HL-60/S4 treated with retinoic acid at 250 ng/mL for 4 days and 3 days (cell line): ENCODE measurements at regions not wholly inside any gene's neighbourhood (a gene's known extent, or its start where the extent isn't known, plus 50 kb on each side); places are given as distances from the start of the nearest gene placed in this dataset.
"Not testable (repeated sequence)": the region's sequence is repeated elsewhere in the genome, so short reads cannot be mapped to it uniquely, and the experiment has no call there.

Experiments
- in situ Hi-C: fragments of 300-500 bp; cut with MboI; formaldehyde crosslinking; loops from 2 replicates; pipeline ENCODE4 v1.7.0; 2022; ENCODE audit warnings: low sequenced_read_pairs

DNA sequence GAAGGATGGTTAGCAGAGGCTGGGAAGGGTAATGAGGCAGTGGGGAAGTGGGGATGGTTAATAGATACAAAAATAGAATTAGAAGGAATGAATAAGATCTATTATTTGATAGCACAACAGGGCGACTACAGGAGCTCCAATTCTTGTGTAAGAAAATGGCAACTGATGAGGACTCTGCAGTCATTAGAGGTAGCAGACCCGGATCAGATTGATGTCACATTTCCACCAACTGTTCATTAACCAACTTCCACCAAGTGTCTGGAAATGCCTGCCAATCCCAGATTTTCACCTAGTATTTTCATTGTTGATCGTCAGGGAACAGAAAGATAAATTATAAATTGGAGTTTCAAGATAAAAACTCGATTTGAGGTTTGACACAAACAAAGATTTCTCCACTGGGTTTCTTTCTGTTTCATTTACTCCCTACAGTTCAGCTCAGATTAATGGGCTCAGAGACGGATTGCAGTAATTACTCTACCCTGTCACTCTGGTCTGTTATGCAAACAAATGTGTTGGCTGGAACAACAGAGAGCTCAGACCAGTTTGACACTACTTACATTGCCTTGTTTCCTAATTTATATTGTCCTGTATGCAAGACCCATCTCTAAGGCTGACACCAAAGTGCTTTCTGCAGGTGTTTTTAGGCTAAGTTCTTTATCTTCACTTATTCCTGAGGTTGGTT is 909.2 kb upstream of the PRKX start:
- in situ Hi-C loops, result no loop called here

DNA sequence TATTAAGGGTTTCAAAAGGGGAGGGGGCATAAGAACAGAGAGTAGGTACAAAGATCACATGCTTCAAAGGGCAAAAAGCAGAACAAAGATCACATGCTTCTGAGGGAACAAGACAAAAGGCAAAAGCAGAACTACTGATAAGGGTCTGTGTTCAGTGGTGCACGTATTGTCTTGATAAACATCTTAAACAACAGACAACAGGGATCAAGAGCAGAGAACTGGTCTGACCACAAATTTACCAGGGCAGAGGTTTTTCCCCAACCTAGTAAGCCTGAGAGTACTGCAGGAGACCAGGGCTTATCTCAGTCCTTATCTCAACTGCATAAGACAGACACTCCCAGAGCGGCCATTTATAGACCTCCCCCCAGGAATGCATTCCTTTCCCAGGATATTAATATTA is 900.2 kb upstream of the PRKX start:
- in situ Hi-C loops, result not testable (repeated sequence)

DNA sequence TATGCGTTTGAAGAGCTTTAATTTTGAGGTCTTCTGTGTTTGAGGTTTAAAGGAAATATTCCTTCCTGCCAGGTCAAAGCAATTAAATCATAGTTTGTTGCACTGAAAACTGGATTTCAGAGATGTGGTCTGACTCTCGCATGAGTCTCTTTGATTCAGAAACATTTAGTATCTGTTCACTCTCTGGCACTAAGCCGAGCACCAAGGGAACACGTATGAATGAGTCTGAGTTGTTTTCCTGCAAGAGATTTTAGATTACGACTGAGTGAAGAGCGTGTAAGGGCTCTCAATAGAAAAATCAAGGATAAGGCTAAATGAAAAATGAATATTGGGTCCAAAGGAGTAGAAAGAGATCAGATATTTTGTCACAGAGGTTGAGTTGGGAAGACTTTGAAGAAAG is 875.4 kb upstream of the PRKX start:
- in situ Hi-C loops, result no loop called here

DNA sequence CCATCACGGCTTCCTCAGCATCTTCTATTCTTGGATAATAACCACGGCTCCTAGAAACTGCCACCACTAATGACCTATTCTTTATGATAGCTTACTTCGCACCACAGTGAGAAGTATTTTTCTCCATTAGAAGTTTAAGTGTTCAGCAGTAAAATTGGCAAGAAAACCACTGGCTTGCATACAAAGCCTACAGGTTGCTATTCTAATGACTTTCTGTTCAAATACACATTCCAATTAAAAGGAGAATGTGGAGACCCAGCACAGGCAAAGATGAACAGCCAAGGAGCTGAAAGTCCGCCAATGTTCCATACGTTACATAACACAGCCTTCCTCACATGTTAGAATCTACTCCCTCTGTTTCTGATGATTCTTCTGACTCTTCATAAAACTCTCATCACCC is 875.0 kb upstream of the PRKX start:
- in situ Hi-C loops, result no loop called here

DNA sequence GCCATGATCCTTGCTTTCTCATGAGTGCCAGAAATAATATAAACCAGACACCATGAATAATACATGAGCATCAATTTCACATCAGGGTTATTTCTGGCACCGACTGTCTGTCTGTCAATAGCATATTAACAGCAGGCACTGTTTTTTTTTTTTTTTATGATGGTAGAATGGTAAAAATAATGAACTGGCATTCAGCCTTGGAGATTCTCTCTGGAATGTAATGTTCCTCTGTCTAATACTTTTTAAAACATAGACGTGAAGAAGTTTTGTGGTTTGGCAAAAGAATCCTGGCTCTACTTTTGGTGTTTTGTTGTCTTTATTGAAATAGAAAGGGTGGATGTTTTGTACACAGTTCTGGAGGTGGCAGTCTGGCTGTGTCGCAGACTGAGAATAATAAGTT is 874.6 kb upstream of the PRKX start:
- in situ Hi-C loops, result no loop called here

DNA sequence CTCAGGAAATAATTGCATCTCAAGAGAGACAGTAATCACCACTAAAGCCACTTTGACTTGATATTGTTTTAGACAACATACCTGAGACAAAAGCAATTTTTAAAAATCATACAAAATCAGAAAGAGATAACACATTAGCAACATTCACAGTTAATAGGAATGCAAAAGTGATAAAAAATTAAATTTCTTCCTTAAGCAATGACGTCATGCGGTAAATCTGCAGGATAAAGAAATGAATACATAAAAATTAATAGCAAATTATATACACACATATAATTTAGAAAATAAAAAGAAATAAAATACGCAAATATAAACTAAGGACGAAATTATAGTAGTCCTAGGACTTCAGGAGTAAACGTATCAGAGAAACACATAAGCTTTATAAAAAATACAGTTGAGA is 866.5 kb upstream of the PRKX start:
- in situ Hi-C loops, result no loop called here

DNA sequence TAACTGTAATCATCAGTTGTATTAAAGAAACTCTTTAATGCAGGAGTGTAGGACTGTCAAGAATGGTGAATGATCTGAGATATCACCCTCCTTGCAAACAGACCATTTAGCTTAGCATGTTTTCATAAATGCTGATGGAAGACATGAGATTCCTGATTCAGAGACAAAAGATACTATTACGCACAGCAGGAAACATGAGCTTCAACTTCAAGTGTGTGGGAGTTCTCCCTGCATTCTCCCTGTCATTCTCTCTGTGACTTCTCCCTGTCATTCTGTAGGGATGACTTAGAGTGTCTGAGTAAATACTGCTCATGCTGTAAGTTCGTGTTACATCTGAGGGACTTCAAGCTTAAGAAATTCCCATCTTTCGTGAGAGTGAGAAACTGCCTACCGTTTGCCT is 866.0 kb upstream of the PRKX start:
- in situ Hi-C loops, result no loop called here

DNA sequence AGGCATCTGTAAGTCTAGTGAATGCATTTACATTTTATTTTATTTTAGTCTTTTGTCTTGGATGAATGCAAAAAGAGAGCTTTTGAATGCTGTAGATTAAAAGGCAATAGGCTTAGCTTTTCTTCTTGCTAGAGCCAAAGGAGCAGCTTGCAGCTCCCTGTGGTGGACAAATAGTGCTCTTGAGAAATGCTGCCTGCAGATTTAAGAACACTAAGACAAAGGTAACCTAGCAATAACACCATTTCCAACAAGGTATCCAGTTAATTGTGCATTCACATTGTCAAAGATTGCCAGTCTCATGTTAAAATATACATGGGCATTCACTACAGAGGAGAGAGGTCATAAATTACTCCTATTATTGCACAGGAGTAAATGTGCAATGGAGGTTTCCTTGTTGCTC is 859.2 kb upstream of the PRKX start:
- in situ Hi-C loops, result no loop called here

DNA sequence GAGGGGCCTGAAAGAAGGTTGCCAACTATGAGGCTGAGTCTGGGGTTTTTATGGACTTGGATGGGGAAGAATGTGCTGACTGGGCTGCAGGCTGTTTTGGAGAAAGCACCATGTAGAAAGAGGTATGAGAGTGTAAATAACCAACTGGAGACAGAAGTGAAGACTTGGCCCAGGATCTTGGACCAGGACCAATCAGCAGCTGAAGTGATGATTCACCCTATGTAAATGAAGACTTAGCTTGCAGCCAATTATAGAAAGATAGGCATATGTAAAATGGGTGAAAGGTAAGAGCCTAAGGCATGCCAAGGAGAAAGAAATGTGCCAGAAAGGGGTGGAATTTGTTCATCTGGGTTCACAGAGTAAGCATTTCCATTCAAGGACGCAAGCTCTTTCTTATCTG is 856.7 kb upstream of the PRKX start:
- in situ Hi-C loops, result no loop called here

DNA sequence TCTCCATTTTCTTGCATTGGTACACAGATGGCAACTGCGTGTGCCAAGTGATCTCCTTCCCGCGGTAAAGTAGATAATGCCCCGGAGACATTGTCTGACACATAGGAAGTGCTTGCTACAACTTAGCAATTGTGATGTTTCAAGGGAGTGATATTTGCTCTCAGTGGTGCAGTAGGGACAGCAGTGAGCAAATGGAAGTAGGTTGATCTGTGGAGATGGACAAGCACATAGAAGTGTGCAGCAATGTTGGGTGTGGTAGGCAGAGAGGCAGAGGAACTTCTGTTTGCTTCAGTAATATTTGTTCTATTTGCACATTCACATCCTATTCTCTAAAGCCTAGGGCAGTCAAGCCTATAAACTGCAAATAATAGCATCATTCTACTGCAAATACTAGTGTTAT is 846.7 kb upstream of the PRKX start:
- in situ Hi-C loops, result no loop called here

DNA sequence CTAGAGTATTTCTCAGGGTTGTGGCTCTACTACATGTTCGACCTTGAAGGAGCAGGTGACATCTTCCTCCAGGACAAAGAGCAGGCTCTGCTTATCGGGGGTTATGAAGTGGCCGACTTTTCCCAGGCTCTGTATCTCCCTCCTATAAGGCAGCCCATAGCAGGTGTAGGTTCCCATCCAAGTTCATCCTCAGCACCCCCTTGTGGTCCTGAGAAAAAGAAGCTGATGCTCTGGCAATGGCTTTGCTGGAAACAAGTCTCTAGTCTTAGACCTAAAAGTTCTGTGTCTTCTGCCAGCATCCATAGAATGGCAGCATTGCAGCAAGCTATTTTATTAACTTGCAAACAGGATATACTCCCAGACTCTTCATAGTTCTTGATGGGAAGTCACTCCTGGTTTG is 836.6 kb upstream of the PRKX start:
- in situ Hi-C loops, result no loop called here

DNA sequence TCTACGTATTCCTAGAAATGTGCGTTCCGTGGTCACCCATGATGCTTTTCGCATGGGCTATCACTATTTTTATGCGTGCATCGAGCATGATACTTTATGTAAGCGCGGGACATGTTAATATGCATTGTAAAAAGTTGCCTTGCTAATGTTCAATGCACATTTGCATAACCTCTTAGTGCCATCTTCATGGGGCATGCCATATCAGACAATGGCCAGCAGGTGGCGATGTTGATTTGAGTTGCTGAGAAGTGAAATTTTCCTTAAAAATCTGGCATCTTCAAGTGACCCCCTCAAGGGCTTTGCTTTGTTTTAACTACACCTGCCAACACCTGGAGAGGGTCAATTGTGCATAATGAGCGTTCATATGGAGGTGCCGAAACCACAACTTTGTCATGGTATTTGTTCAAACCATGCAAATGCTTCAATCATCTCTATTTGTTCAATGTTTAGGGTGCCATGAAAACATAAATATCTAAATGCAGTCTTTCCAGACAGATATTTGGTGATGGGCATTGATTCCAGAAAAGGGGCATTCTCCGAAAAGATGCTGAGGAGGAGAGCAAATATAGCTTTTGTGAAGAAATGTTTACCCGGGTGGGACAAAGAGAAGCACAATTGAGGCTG is 833.9 kb upstream of the PRKX start:
- in situ Hi-C loops, result loop anchor here (25.0 kb wide), 1 partner anchor 565 kb away; no protein-coding TSS in a partner anchor

DNA sequence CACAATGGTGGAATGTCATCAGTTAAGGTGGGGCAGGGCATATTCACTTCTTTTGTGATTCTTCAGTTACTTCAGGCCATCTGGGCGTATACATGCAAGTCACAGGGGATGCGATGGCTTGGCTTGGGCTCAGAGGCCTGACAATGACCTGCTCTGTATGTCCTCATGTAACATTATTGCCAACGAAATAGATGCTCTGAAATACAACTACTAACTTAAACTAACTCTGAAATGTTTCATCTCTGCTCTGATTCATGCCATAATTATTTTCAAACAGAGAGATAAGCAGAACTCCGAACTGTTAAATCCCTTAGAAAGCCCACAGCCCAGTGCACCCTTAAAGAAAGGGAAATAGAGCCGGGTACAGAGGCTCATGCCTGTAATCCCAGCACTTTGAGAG is 832.7 kb upstream of the PRKX start:
- in situ Hi-C loops, result loop anchor here (25.0 kb wide), 1 partner anchor 566 kb away; no protein-coding TSS in a partner anchor

DNA sequence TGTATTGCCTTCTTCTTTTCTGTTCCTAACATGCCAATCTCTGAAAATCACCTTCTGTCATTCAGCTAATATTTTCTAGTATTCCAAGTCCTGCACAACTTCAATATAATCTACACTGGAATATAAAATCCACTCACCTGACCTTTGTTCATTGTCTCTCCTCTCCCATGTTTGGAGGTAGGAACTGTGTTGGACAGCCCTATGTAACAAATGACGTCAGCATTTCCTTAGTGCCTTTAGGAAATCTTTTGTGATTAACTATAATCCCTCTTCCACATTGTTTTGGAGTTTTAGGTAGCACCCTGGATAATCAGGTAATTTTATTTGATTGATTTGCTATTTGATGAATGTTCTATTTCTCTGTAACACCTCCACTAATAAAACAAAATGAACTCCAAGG is 814.8 kb upstream of the PRKX start:
- in situ Hi-C loops, result loop anchor here (25.0 kb wide), 1 partner anchor 584 kb away; no protein-coding TSS in a partner anchor

DNA sequence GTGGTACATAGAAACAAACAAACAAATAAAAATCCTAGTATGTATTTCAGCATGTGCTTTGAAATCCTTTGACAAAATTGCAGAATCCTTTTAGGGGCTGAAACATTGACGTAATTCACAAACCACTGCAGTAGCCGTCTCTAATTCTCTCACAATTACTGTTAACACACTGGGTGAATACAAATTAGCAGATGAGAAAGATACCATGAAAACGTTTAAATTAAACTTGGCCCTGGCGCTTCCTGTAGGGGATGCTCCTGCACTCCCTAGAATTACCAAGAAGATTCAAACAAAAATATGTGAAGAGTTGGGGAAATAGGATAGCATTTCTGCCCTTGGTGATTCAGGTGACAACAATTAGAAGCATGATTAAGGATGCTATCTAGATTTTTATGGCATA is 772.5 kb upstream of the PRKX start:
- in situ Hi-C loops, result no loop called here

DNA sequence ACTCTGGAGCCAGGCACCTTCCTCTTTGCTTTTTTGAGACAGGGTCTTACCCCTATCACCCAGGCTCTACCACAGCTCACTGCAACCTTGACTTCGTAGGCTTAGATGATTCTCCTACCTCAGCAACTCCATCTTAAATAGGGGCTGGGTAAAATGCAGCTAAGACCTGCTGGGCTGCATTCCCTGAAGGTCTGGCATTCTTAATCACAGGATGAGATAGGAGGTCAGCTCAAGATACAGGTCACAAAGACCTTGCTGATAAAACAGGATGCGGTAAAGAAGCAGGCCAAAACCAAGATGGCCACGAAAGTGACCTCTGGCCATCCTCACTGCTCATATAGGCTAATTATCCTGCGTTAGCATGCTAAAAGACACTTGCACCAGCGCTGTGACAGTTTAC is 770.8 kb upstream of the PRKX start:
- in situ Hi-C loops, result no loop called here

DNA sequence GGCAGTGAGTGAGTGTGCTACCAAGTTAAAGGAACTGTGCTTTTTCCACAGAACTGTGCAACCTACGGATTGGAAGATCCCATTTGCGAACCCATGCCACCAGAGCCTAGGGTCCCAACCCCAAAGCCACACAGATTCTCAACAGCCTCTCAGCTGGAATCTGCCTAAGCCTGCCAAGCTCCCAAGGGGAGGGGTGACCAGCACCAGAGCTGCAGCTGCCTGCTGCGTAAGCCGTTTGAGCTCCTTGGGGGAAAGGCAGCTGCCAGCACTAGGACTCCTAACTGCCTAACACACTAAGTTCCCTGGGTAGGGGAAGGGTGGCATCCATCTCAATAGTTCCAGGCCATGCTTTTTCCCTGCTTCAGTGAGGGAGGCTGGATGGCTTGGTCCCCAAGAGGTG is 738.1 kb upstream of the PRKX start:
- in situ Hi-C loops, result no loop called here

DNA sequence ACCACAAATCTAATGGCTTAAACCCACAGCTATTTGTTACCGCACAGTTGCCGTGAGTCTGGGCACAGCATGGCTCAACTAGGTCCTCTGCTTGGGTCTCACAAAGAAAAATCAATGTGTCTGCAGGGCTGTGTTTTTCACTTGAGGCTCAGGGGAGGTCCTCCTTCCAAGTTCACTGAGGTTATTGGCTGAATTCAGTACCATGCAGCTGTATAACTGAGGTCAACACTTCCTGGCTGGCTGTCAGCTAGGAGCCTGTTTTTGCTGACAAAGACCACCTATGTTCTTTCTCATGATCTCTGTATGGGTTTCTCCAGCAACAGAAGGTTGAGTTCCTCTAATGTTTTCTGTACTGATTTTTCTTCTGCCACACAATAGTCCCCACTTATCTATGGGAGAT is 736.7 kb upstream of the PRKX start:
- in situ Hi-C loops, result no loop called here

DNA sequence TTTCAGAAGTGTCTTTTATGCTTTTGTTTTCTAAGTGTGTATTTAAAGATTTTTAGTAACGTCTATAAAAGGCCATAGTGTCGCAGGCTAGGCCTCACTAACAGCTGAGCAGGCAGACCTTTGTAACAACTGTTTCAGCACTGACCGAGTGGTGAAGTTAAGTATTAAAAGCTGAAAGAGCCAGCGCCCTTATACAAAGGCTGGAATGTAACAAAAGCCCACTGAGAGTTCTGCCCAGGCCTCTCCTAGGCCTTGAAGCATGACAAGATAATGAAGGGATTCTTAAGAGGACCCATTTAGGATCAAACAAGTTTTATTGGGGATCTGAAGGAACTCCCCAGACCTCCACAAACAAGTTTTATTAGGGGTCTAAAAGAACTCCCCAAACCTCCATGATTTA is 722.5 kb upstream of the PRKX start:
- in situ Hi-C loops, result no loop called here

DNA sequence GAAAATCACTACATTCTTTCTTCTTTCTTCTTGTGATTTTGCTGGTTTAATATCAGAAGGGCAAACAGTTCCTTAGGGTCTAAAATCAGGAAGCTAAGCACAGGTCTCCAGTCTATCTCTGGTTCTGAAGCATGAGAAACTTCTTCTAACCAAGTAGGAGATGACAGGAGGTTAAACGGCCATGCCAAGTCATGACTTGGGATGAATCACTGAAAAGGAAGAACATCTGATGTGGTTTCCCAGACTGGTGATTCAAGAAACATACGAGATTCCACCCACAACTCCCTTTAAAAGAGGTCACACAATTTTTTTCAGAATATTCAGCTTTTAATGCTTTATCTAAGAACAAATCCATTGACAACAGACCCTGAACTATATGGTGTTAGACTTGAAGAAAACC is 684.0 kb upstream of the PRKX start:
- in situ Hi-C loops, result no loop called here

DNA sequence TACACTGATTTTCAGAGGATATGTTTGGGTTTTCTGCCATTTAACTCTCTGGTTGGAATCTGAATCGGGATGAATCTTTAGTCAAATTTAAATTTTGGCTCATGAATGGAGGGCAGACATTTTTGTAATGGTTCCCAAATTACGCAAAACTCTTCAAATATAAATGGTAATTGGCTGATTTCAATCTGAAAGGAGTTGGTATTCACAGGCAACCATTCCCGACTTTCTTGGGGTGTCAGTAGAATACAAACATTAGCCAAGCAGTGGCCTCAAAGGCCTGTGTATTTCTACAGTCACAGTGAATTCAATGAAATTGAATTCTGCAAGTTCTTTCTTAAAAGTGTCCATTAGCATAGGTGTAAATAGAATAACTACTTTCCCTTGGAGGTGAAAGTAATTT is 668.8 kb upstream of the PRKX start:
- in situ Hi-C loops, result no loop called here

DNA sequence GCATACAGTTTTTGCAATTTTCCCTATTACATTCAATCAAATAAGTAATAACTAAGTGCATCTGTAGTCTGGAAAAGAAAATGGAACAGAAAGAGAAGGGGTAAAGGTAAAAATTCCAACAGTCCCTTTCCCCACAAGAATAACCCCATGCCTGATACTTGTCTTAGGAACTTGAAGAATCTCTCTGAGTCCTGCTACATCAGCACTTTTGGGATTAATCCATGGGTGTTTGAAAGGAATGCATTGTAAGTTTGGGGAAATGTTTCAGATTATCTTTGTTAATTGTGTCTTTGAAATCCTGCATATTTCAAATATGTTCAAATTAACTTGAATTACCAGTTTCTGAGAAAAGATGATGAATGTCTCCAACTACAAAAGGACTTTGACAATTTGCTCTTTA is 667.3 kb upstream of the PRKX start:
- in situ Hi-C loops, result no loop called here

DNA sequence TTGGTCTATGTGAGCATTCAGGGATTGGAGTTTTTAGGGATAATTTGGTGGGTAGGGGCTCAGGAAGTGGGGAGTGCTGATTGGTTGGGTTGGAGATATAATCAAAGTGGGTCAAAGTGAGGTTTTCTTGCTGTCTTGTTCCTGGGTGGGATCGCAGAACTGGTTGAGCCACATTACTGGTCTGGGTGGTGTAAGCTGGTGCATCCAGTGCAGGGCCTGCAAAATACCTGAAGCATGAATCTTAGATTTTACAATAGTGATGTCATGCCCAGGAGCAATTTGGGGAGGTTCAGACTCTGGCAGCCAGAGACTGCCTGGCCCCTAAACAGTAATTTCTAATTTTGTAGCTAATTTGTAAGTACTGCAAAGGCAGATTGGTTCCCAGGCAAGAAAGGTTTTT is 665.6 kb upstream of the PRKX start:
- in situ Hi-C loops, result no loop called here
